Muscle of leg (tissue), 3 donors: ENCODE measurements at regions not wholly inside any gene's neighbourhood (a gene's known extent, or its start where the extent isn't known, plus 50 kb on each side); places are given as distances from the start of the nearest gene placed in this dataset.

Experiments used
- DNase-seq: peaks from one replicate; pipeline ENCODE4 v3.0.0; 2013
- H3K27ac ChIP-seq: one replicate; pipeline ENCODE4 v1.5.1; 2013; ENCODE audit warnings: mild to moderate bottlenecking, low read length, control low read depth
- H3K27me3 ChIP-seq: one replicate; pipeline ENCODE4 v1.6.1; 2013; ENCODE audit warnings: low read length; ENCODE audit not compliant: control insufficient read depth, insufficient read depth
- H3K36me3 ChIP-seq: one replicate; pipeline ENCODE4 v1.6.1; 2013; ENCODE audit warnings: low read length; ENCODE audit not compliant: control insufficient read depth, insufficient read depth
- H3K4me1 ChIP-seq: one replicate; pipeline ENCODE4 v1.6.1; 2013; ENCODE audit warnings: low read length; ENCODE audit not compliant: control insufficient read depth, insufficient read depth
- H3K4me3 ChIP-seq: one replicate; pipeline ENCODE4 v1.5.1; 2013; ENCODE audit warnings: low read length, control low read depth
- H3K9me3 ChIP-seq: replicated peaks from 2 replicates; pipeline ENCODE4 v1.6.1; 2013; ENCODE audit warnings: low read depth, low read length; ENCODE audit not compliant: control insufficient read depth
- WGBS: methylation state at CpG from one replicate; pipeline ENCODE4 v1.1.5; 2013; ENCODE audit warnings: missing lambda C conversion rate; ENCODE audit not compliant: insufficient coverage; 5-methylcytosine and 5-hydroxymethylcytosine counted together

DNA sequence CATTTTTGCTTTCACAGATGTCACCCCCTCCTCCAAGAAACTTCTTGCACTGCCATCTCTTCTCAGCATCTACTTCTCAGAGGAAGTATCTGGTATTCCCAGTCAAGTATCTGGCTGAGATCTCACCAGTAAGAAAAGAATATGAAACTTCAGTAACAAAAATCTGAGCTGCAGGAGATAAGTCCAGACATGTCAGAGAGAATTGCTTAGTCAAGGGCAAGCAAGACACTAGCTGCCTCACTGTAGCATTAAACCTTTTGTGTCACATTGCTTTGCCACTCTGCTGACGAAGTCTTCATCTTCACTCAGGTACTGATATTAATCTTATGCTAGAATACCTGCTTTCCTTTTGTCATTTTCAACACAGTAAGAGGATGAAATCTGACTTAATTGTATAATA lies 70.6 kb upstream of the ZC3H12C start:
- no peaks in the 10 kb centered on the region for H3K4me1 ChIP-seq
- no peak overlapping the region for H3K4me3 ChIP-seq
- no peak for DNase-seq
- H3K27me3 ChIP-seq: no peaks in the 10 kb centered on the region
- H3K9me3 ChIP-seq: no peaks in the 10 kb centered on the region
- no peak overlapping the region for H3K27ac ChIP-seq
- WGBS: no CpG with 5 or more reads among the region's 1 CpG
- no peaks in the 10 kb centered on the region for H3K36me3 ChIP-seq

- no peak overlapping the region for H3K27ac ChIP-seq
- DNase-seq: no peak
Measured at GRCh38 chr11:110023711-110024110, 69.5 kb upstream of the ZC3H12C start.

DNA sequence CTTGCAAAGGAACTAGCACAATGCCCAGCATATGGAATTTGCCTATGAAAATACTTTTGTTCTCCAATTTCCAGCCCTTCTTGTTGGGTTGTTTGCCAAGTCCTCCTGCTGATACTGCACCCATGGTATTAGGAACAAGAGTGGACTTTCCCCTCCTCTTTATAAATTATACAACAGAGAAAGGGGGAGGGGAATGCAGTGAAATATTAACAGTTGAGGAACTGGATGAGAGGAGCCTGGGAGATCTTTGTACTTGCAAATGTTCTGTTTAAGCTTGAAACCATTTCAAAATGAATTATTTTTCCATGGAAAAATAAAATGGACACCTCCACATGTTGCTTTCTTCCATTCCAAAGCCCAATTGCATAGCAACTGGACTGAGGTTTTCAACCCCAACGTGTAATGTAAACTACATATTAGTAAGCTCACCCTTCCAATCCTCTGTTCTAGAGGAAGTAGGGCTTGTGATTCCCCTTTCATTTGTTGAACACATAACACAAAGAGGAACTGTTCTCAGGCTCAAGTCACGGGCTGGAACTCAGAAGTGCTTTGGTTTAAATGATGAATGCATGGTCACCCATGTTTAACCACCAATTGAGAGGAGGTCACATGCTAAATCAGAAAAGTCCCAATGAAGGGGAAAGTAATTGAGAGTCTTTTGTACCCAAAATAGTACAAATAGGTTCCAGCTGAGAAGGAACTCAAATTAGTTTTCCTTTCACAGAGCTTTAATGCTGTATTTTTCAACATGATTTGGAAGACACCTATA lies 66.2 kb upstream of the ZC3H12C start:
- DNase-seq: peak; percentile 70
- Histone ChIP-seq H3K36me3 (no peaks in the 10 kb centered on the region), H3K4me1 (no peaks in the 10 kb centered on the region), H3K27ac (no peak overlapping the region), H3K4me3 (no peak overlapping the region), H3K9me3 (no peaks in the 10 kb centered on the region), H3K27me3 (no peaks in the 10 kb centered on the region)
- WGBS: 50% methylated on average over 1 of the region's 2 CpGs

More at GRCh38 chr11:110023711-110024110, 69.5 kb upstream of the ZC3H12C start:
- no peaks in the 10 kb centered on the region for H3K36me3 ChIP-seq
- no peaks in the 10 kb centered on the region for H3K4me1 ChIP-seq
- H3K4me3 ChIP-seq: no peak overlapping the region
- no peaks in the 10 kb centered on the region for H3K9me3 ChIP-seq
- H3K27me3 ChIP-seq: no peaks in the 10 kb centered on the region

DNA sequence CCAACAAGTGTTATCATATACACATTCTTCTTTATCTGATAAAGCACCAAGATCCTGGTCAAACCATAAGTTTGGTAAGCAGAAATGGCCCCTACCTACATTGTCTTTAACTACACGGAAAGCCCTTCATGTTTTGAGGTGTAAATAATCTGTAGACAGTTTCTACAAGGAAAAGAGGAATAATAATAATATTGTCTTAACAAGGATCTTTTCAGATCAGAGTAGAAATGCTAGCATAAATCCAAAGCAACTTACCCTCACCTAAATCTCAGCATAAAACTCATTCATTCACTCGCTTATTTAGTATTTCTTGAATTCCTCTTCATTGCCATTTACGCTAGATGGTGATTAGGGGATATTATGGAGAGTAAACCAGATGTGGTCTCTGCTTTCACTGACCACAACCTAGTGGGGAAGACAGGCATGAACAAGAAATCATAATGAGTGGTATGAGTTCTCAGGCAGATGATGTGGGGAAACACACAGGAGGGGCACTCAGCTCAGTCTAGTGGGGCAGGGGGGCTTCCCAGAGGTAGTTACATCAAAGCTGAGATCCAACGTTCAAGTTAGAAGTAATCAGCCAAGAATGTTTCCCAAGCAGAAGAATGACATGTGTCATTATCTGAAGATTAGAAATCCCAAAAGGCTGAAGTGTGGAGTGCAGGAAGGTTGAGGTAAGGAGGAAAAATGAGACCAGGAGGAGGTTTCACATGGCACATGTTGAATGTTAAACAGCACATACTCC lies 65.4 kb upstream of the ZC3H12C start:
- no peak for DNase-seq
- Histone ChIP-seq H3K4me1 (no peaks in the 10 kb centered on the region), H3K36me3 (no peaks in the 10 kb centered on the region), H3K27me3 (no peaks in the 10 kb centered on the region), H3K4me3 (no peak overlapping the region), H3K9me3 (no peaks in the 10 kb centered on the region), H3K27ac (no peak overlapping the region)
- 57% methylated on average over 1 of the region's 4 CpGs for WGBS

DNA sequence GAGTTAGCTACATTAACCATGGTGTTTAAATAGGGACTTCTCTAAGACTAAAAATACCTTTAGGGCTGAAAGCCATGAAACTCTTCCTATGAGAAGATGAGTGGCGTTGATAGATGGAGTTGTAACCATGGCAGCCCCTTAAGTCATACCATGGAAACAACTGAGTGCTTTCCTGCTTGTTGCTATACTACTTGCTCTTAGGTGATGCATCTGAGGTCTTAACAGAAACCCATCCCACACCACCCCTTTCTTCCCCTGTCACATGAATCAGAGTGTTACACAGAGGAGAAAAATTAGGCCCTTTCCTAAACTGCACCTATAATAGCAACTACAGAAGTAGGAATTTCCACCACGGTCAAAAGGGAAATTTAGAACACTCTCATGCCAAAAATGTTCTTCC lies 64.3 kb upstream of the ZC3H12C start:
- Histone ChIP-seq H3K36me3 (no peaks in the 10 kb centered on the region), H3K9me3 (no peaks in the 10 kb centered on the region), H3K27ac (no peak overlapping the region), H3K4me1 (no peaks in the 10 kb centered on the region), H3K4me3 (no peak overlapping the region), H3K27me3 (no peaks in the 10 kb centered on the region)
- no CpG with 5 or more reads among the region's 2 CpGs for WGBS
- no peak for DNase-seq

DNA sequence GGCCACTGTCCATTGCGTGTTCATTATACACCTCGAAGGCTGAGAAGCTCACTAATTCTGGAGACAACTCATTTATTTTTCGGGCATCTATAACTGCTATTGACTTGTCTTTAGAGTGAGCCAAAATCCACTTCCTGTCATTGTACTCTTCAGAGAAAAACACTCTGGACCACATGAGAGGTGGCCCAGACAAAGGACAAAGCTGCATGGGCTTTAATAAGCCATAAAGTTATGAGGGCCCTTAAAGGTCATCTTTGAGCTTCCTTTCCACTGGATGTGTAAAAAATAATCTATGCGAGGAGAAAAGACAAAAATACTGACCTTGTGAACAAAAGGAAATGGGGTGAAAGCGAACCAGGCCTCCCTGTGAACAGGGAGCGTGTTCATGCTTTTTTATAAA lies 63.5 kb upstream of the ZC3H12C start:
- H3K27ac ChIP-seq: no peak overlapping the region
- 76% methylated on average over 3 of the region's 6 CpGs for WGBS

GRCh38 chr11:110031171-110031570 lies 62.0 kb upstream of the ZC3H12C start:
- Histone ChIP-seq H3K4me1 (no peaks in the 10 kb centered on the region), H3K36me3 (no peaks in the 10 kb centered on the region), H3K27me3 (no peaks in the 10 kb centered on the region), H3K9me3 (no peaks in the 10 kb centered on the region), H3K27ac (no peak overlapping the region), H3K4me3 (no peak overlapping the region)
- WGBS: no CpG with 5 or more reads among the region's 2 CpGs
- no peak for DNase-seq

More for the DNA sequence above, 63.5 kb upstream of the ZC3H12C start:
- no peaks in the 10 kb centered on the region for H3K9me3 ChIP-seq
- H3K4me1 ChIP-seq: no peaks in the 10 kb centered on the region
- no peaks in the 10 kb centered on the region for H3K36me3 ChIP-seq
- peak; percentile 13 for DNase-seq
- H3K4me3 ChIP-seq: no peak overlapping the region
- no peaks in the 10 kb centered on the region for H3K27me3 ChIP-seq

GRCh38 chr11:110032259-110032658 lies 60.9 kb upstream of the ZC3H12C start:
- no peaks in the 10 kb centered on the region for H3K4me1 ChIP-seq
- no peak overlapping the region for H3K27ac ChIP-seq
- no peaks in the 10 kb centered on the region for H3K36me3 ChIP-seq
- H3K4me3 ChIP-seq: no peak overlapping the region
- H3K9me3 ChIP-seq: no peaks in the 10 kb centered on the region
- WGBS: no CpG with 5 or more reads among the region's 5 CpGs
- no peaks in the 10 kb centered on the region for H3K27me3 ChIP-seq
- no peak for DNase-seq

DNA sequence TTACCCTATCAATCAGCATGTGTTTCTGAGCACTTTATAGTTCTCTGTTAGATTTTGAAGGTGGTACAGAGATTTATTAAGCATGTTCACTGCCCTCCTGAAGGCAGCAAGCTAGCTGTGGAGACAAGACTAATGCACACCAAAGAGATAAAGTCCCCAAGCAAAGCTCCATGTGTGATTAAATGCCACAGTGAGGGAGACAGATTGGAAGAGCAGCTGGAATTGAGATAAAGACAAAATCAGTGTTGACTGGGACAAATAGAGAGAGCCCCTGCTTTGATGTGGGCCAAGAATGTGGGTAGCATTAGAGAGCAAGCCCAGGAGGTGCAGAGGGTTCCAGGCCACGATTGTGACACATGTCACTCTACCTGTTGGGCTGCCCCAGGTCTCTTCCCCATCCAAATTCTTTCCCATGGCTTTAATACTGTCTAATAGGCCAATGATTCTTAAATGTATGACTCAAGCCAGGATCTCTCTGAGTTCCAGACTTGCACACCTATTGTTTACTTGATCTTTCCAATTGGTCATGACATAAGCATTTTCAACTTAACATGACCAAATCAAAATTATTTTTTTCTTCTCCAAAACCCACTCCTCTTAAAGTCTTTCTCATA lies 60.1 kb upstream of the ZC3H12C start:
- Histone ChIP-seq H3K4me1 (no peaks in the 10 kb centered on the region), H3K4me3 (no peak overlapping the region), H3K36me3 (no peaks in the 10 kb centered on the region), H3K27ac (no peak overlapping the region), H3K27me3 (no peaks in the 10 kb centered on the region), H3K9me3 (no peaks in the 10 kb centered on the region)
- WGBS: 91% methylated on average over 1 of the region's 1 CpG
- DNase-seq: no peak

DNA sequence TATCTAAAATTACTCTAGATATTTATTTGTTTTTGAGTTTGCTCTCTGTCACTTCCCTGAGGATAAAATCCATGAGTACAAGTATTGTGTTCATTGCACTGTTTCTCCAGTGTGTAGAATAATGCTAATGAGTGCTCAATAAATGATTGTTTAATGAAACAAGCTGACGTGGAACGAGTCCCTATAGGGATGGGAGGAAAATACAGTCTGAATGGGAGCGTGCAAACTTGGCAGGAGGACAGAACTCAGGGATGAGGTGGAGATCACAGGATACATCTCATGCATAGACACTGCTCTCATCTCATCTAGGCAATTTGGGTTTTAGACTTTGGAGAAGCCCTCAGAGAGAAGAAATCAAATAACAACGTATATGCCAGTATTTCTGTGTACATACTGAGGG lies 58.4 kb upstream of the ZC3H12C start:
- Histone ChIP-seq H3K4me3 (no peak overlapping the region), H3K27me3 (no peaks in the 10 kb centered on the region), H3K9me3 (no peaks in the 10 kb centered on the region), H3K4me1 (no peaks in the 10 kb centered on the region), H3K27ac (no peak overlapping the region), H3K36me3 (no peaks in the 10 kb centered on the region)
- DNase-seq: no peak
- WGBS: 63% methylated on average over 2 of the region's 4 CpGs
